Psoas muscle (tissue), 7 donors: ENCODE measurements at regions not wholly inside any gene's neighbourhood (a gene's known extent, or its start where the extent isn't known, plus 50 kb on each side); places are given as distances from the start of the nearest gene placed in this dataset.

ENCODE experiments used
- ATAC-seq, 4 donors: fragments of 200-7000 bp; cut with Tn5 transposase; one replicate each; pipeline ENCODE4 v1.9.1; 2020; ENCODE audit warnings: moderate library complexity in 3 of 4, mild to moderate bottlenecking in 2 of 4
- DNase-seq, 2 donors: peaks; one replicate each; pipeline ENCODE4 v3.0.0-alpha.2; 2020
- H3K27ac ChIP-seq: fragments of 200-600 bp; one replicate; pipeline ENCODE4 v1.8.0; 2022
- H3K27me3 ChIP-seq, 3 donors: fragments of 200-600 bp in 1 of 3; one replicate each; pipeline versions ENCODE4 v1.6.1 to v1.8.0; 2013 to 2022; ENCODE audit warnings: low read length in 2 of 3, mild to moderate bottlenecking in 2 of 3, moderate library complexity in 1 of 3; ENCODE audit not compliant: insufficient read depth in 3 of 3
- H3K36me3 ChIP-seq, 2 donors: fragments of 200-600 bp in 1 of 2; one replicate each; pipeline versions ENCODE4 v1.6.1 to v1.8.0; 2013 to 2022; ENCODE audit warnings: low read depth in 1 of 2, mild to moderate bottlenecking in 1 of 2, moderate library complexity in 1 of 2; ENCODE audit not compliant: insufficient read depth in 1 of 2
- H3K4me1 ChIP-seq: fragments of 200-600 bp; one replicate; pipeline ENCODE4 v1.8.0; 2022
- H3K4me3 ChIP-seq: fragments of 200-600 bp; one replicate; pipeline ENCODE4 v1.8.0; 2022; ENCODE audit warnings: mild to moderate bottlenecking
- H3K9me3 ChIP-seq: fragments of 200-600 bp; one replicate; pipeline ENCODE4 v1.8.0; 2022
- CTCF ChIP-seq: fragments of 200-600 bp; IDR thresholded peaks from one replicate; pipeline ENCODE4 v1.8.0; 2022; ENCODE audit warnings: antibody characterized with exemption
- WGBS, 3 donors: extraction: QIAGEN DNeasy Blood & Tissue Kit; methylation state at CpG; one replicate each; pipeline versions ENCODE4 v1.1.6 to v1.1.7; 2013; 5-methylcytosine and 5-hydroxymethylcytosine counted together
- intact Hi-C, 2 donors: fragments of 100-400 bp; cut with DNase I; formaldehyde crosslinking; loops; one replicate each; pipeline versions ENCODE4 v1.11.0 to v1.14.2; 2022
- donor health status: healthy with polysubstance abuse.
- donor health status: DM: no; HTN: no; CAD: no; lungs with moderate emphysema.
- donor health status: Bipolar disorder and iron deficiency.
- donor health status: healthy.
- donor health status: DM: yes; HTN: yes; CAD: no.
- donor health status: DM: no; HTN: no; CAD: no.
- donor health status: DM: yes; HTN: yes; CAD: no.

GRCh38 chr2:7785700-7786099, 868.5 kb downstream of the RNF144A start:
- H3K27ac ChIP-seq, result no peak overlapping the region
- intact Hi-C loops, result no loop called here
- H3K9me3 ChIP-seq, result no peaks in the 10 kb centered on the region
- H3K4me1 ChIP-seq, result no peaks in the 10 kb centered on the region
- no peaks in the 10 kb centered on the region for H3K27me3 ChIP-seq
- ATAC-seq (no peak), DNase-seq (no peak)
- H3K36me3 ChIP-seq, result no peaks in the 10 kb centered on the region
- WGBS, 3 donors, result 89 to 95% (median 91%) methylated on average over 4 of the region's 4 CpGs
- no peak overlapping the region for H3K4me3 ChIP-seq
- no peak for TF ChIP-seq CTCF

GRCh38 chr2:7788736-7789135, 871.5 kb downstream of the RNF144A start:
- Histone ChIP-seq H3K9me3 (no peaks in the 10 kb centered on the region), H3K27me3 (no peaks in the 10 kb centered on the region), H3K36me3 (no peaks in the 10 kb centered on the region), H3K27ac (no peak overlapping the region), H3K4me1 (no peaks in the 10 kb centered on the region), H3K4me3 (no peak overlapping the region)
- no peak for TF ChIP-seq CTCF
- DNase-seq, result no peak
- WGBS, 3 donors, result 84 to 85% (median 85%) methylated on average over 8 of the region's 8 CpGs
- ATAC-seq, result no peak
- intact Hi-C loops, result no loop called here

GRCh38 chr2:7792031-7792651, 874.9 kb downstream of the RNF144A start:
- ATAC-seq, result no peak

GRCh38 chr2:7795778-7796563, 878.8 kb downstream of the RNF144A start:
- no peak overlapping the region for H3K27ac ChIP-seq
- 41 to 42% (median 42%) methylated on average over 7 of the region's 7 CpGs for WGBS, 3 donors

More at GRCh38 chr2:7792031-7792651, 874.9 kb downstream of the RNF144A start:
- no peak for DNase-seq
- Histone ChIP-seq H3K27me3 (no peaks in the 10 kb centered on the region), H3K36me3 (no peaks in the 10 kb centered on the region), H3K4me1 (no peaks in the 10 kb centered on the region), H3K27ac (no peak overlapping the region), H3K4me3 (no peak overlapping the region), H3K9me3 (no peaks in the 10 kb centered on the region)
- TF ChIP-seq CTCF, result no peak
- 56% methylated on average over 7 of the region's 7 CpGs for WGBS, 3 donors
- intact Hi-C loops, result no loop called here

More at GRCh38 chr2:7795778-7796563, 878.8 kb downstream of the RNF144A start:
- Histone ChIP-seq H3K9me3 (peaks cover 1% of the 10 kb centered on the region), H3K4me1 (no peaks in the 10 kb centered on the region), H3K27me3 (no peaks in the 10 kb centered on the region), H3K36me3 (no peaks in the 10 kb centered on the region), H3K4me3 (no peak overlapping the region)
- DNase-seq (no peak), ATAC-seq (no peak)
- TF ChIP-seq CTCF, result no peak
- intact Hi-C loops, result no loop called here
